ENCODE measurements at regions not wholly inside any gene's neighbourhood (a gene's known extent, or its start where the extent isn't known, plus 50 kb on each side); places are given as distances from the start of the nearest gene placed in this dataset.
"Not testable (repeated sequence)": the region's sequence is repeated elsewhere in the genome, so short reads cannot be mapped to it uniquely, and the experiment has no call there.

- H3K27ac ChIP-seq = no peak overlapping the region
- TF ChIP-seq ZFX (IDR thresholded peaks at IDR 0.05; ENCODE audit: borderline replicate concordance) (no peak), CTCF (IDR thresholded peaks at IDR 0.05) (no peak)
These were observed 470.0 kb downstream of the CBLN4 start for GRCh38 chr20:55535366-55535765.

- no peak overlapping the region for H3K27ac ChIP-seq
- TF ChIP-seq ZFX (IDR thresholded peaks at IDR 0.05; ENCODE audit: borderline replicate concordance) (no peak), CTCF (IDR thresholded peaks at IDR 0.05) (no peak)
These were observed 471.7 kb downstream of the CBLN4 start for GRCh38 chr20:55533632-55534031.

GRCh38 chr20:55530763-55531162, 474.6 kb downstream of the CBLN4 start:
- TF ChIP-seq ZFX (IDR thresholded peaks at IDR 0.05; ENCODE audit: borderline replicate concordance) (no peak), CTCF (IDR thresholded peaks at IDR 0.05) (no peak)
- H3K27ac ChIP-seq = no peak overlapping the region

GRCh38 chr20:55528482-55528881, 476.8 kb downstream of the CBLN4 start:
- TF ChIP-seq ZFX (IDR thresholded peaks at IDR 0.05; ENCODE audit: borderline replicate concordance) (no peak), CTCF (IDR thresholded peaks at IDR 0.05) (no peak)
- no peak overlapping the region for H3K27ac ChIP-seq

- H3K27ac ChIP-seq = no peak overlapping the region
- no peak for TF ChIP-seq ZFX (IDR thresholded peaks at IDR 0.05; ENCODE audit: borderline replicate concordance)
These were observed 483.0 kb downstream of the CBLN4 start for GRCh38 chr20:55522296-55522815.

GRCh38 chr20:55517584-55517983, 487.7 kb downstream of the CBLN4 start:
- H3K27ac ChIP-seq = not testable (repeated sequence)

- TF ChIP-seq ZFX (IDR thresholded peaks at IDR 0.05; ENCODE audit: borderline replicate concordance) (no peak), CTCF (IDR thresholded peaks at IDR 0.05) (no peak)
These were observed 489.5 kb downstream of the CBLN4 start for GRCh38 chr20:55515832-55516231.

GRCh38 chr20:55514531-55514930, 490.8 kb downstream of the CBLN4 start:
- H3K27ac ChIP-seq = no peak overlapping the region
- TF ChIP-seq ZFX (IDR thresholded peaks at IDR 0.05; ENCODE audit: borderline replicate concordance) (no peak), CTCF (IDR thresholded peaks at IDR 0.05) (no peak)

More at GRCh38 chr20:55515832-55516231, 489.5 kb downstream of the CBLN4 start:
- no peak overlapping the region for H3K27ac ChIP-seq
